Astrocyte (in vitro differentiated cells and primary cell): ENCODE measurements at regions not wholly inside any gene's neighbourhood (a gene's known extent, or its start where the extent isn't known, plus 50 kb on each side); places are given as distances from the start of the nearest gene placed in this dataset.

Source experiments
- CTCF ChIP-seq: IDR thresholded peaks from 2 replicates; pipeline ENCODE4 v1.5.1; 2011; ENCODE audit warnings: low read depth, mild to moderate bottlenecking, inconsistent platforms, low read length, moderate library complexity; ENCODE audit not compliant: insufficient read depth
- EZH2 ChIP-seq: IDR thresholded peaks from 2 replicates; pipeline ENCODE4 v1.6.1; 2012; ENCODE audit warnings: mild to moderate bottlenecking, low read length, inconsistent platforms; ENCODE audit not compliant: insufficient read depth

- TF ChIP-seq CTCF, result no peak
- no peak for TF ChIP-seq EZH2
These were observed 723.4 kb downstream of the TRHDE start for GRCh38 chr12:72995616-72996015.
